ENCODE measurements at regions not wholly inside any gene's neighbourhood (a gene's known extent, or its start where the extent isn't known, plus 50 kb on each side); places are given as distances from the start of the nearest gene placed in this dataset.
"Not testable (repeated sequence)": the region's sequence is repeated elsewhere in the genome, so short reads cannot be mapped to it uniquely, and the experiment has no call there.

GRCh38 chr12:87556985-87557384 is 472.2 kb downstream of the C12orf50 start:
- intact Hi-C loops (cut with micrococcal nuclease) = no loop called here
- no peak overlapping the region for H3K4me2 ChIP-seq (replicated peaks; ENCODE audit: low read depth, low read length, poor library complexity, severe bottlenecking)
- H4K20me1 ChIP-seq (ENCODE audit: control insufficient read depth, insufficient read depth, low read length, poor library complexity, severe bottlenecking) = no peaks in the 10 kb centered on the region
- no peaks in the 10 kb centered on the region for H3K36me3 ChIP-seq (replicated peaks in 1 of 2; ENCODE audit: control extremely low read depth in 1 of 2, control insufficient read depth in 1 of 2, extremely low read depth in 1 of 2, insufficient read depth in 2 of 2, low read length in 1 of 2)
- H3K27me3 Mint-ChIP-seq = no peaks in the 10 kb centered on the region
- no peak overlapping the region for H3K27ac Mint-ChIP-seq
- 46% methylated on average over 2 of the region's 5 CpGs for WGBS (ENCODE audit: insufficient coverage)
- H3K4me1 Mint-ChIP-seq = no peaks in the 10 kb centered on the region
- no peak for DNase-seq
- no peak overlapping the region for H2AFZ ChIP-seq (ENCODE audit: insufficient read depth, low read depth, low read length, poor library complexity, severe bottlenecking)
- POLR2A ChIA-PET = no interaction called here
- H3K79me2 ChIP-seq (ENCODE audit: control insufficient read depth, insufficient read depth, low read length) = no peaks in the 10 kb centered on the region
- H3K27me3 ChIP-seq (replicated peaks in 1 of 4; ENCODE audit: control extremely low read depth in 1 of 4, control insufficient read depth in 3 of 4, insufficient read depth in 4 of 4, low read length in 3 of 4) = no peaks in the 10 kb centered on the region
- TF ChIP-seq, protein P1, sequence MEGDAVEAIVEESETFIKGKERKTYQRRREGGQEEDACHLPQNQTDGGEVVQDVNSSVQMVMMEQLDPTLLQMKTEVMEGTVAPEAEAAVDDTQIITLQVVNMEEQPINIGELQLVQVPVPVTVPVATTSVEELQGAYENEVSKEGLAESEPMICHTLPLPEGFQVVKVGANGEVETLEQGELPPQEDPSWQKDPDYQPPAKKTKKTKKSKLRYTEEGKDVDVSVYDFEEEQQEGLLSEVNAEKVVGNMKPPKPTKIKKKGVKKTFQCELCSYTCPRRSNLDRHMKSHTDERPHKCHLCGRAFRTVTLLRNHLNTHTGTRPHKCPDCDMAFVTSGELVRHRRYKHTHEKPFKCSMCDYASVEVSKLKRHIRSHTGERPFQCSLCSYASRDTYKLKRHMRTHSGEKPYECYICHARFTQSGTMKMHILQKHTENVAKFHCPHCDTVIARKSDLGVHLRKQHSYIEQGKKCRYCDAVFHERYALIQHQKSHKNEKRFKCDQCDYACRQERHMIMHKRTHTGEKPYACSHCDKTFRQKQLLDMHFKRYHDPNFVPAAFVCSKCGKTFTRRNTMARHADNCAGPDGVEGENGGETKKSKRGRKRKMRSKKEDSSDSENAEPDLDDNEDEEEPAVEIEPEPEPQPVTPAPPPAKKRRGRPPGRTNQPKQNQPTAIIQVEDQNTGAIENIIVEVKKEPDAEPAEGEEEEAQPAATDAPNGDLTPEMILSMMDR (IDR thresholded peaks at IDR 0.05) = no peak
- TF ChIP-seq EZH2 (IDR thresholded peaks at IDR 0.05; ENCODE audit: borderline replicate concordance, insufficient read depth, low read depth, low read length, poor library complexity, severe bottlenecking) = no peak
- no peak overlapping the region for H3K4me3 Mint-ChIP-seq
- ATAC-seq (ENCODE audit: low read depth) = no peak
- no peaks in the 10 kb centered on the region for H3K9me3 Mint-ChIP-seq (ENCODE audit: insufficient read depth)
- H3K4me1 ChIP-seq (ENCODE audit: control insufficient read depth in 2 of 2, insufficient read depth in 2 of 2, low read length in 2 of 2) = no peaks in the 10 kb centered on the region
- H3K9ac ChIP-seq (ENCODE audit: low read length) = no peak overlapping the region
- no peak overlapping the region for H3K4me3 ChIP-seq (ENCODE audit: control extremely low read depth in 1 of 5, extremely low read depth in 1 of 5, insufficient read depth in 1 of 5, low read depth in 2 of 5, low read length in 4 of 5)
- no peak overlapping the region for H3K27ac ChIP-seq (ENCODE audit: low read length in 2 of 2)
- CTCF ChIA-PET = no interaction called here
- H3K9me3 ChIP-seq (ENCODE audit: control extremely low read depth in 1 of 3, control insufficient read depth in 2 of 3, insufficient read depth in 1 of 3, low read length in 2 of 3) = no peaks in the 10 kb centered on the region

- H3K36me3 ChIP-seq (replicated peaks in 1 of 2; ENCODE audit: control extremely low read depth in 1 of 2, control insufficient read depth in 1 of 2, extremely low read depth in 1 of 2, insufficient read depth in 2 of 2, low read length in 1 of 2); H3K4me2 ChIP-seq (replicated peaks; ENCODE audit: low read depth, low read length, poor library complexity, severe bottlenecking); intact Hi-C loops (cut with micrococcal nuclease); POLR2A ChIA-PET; H3K27me3 ChIP-seq (replicated peaks in 1 of 4; ENCODE audit: control extremely low read depth in 1 of 4, control insufficient read depth in 3 of 4, insufficient read depth in 4 of 4, low read length in 3 of 4); H3K4me3 Mint-ChIP-seq; DNase-seq; H3K27ac Mint-ChIP-seq; ATAC-seq (ENCODE audit: low read depth); H3K9ac ChIP-seq (ENCODE audit: low read length); H3K79me2 ChIP-seq (ENCODE audit: control insufficient read depth, insufficient read depth, low read length); H2AFZ ChIP-seq (ENCODE audit: insufficient read depth, low read depth, low read length, poor library complexity, severe bottlenecking); H3K4me1 Mint-ChIP-seq; H3K4me3 ChIP-seq (ENCODE audit: control extremely low read depth in 1 of 5, extremely low read depth in 1 of 5, insufficient read depth in 1 of 5, low read depth in 2 of 5, low read length in 4 of 5); H3K9me3 Mint-ChIP-seq (ENCODE audit: insufficient read depth); H4K20me1 ChIP-seq (ENCODE audit: control insufficient read depth, insufficient read depth, low read length, poor library complexity, severe bottlenecking); H3K4me1 ChIP-seq (ENCODE audit: control insufficient read depth in 2 of 2, insufficient read depth in 2 of 2, low read length in 2 of 2); CTCF ChIA-PET; H3K27me3 Mint-ChIP-seq; H3K27ac ChIP-seq (ENCODE audit: low read length in 2 of 2); H3K9me3 ChIP-seq (ENCODE audit: control extremely low read depth in 1 of 3, control insufficient read depth in 2 of 3, insufficient read depth in 1 of 3, low read length in 2 of 3): not testable (repeated sequence)
- 82% methylated on average over 3 of the region's 5 CpGs for WGBS (ENCODE audit: insufficient coverage)
Measured at GRCh38 chr12:87531213-87531612, 498.0 kb downstream of the C12orf50 start.

Measured in B cell (primary cell).